ENCODE measurements at regions not wholly inside any gene's neighbourhood (a gene's known extent, or its start where the extent isn't known, plus 50 kb on each side); places are given as distances from the start of the nearest gene placed in this dataset.
"Not testable (repeated sequence)": the region's sequence is repeated elsewhere in the genome, so short reads cannot be mapped to it uniquely, and the experiment has no call there.

DNA sequence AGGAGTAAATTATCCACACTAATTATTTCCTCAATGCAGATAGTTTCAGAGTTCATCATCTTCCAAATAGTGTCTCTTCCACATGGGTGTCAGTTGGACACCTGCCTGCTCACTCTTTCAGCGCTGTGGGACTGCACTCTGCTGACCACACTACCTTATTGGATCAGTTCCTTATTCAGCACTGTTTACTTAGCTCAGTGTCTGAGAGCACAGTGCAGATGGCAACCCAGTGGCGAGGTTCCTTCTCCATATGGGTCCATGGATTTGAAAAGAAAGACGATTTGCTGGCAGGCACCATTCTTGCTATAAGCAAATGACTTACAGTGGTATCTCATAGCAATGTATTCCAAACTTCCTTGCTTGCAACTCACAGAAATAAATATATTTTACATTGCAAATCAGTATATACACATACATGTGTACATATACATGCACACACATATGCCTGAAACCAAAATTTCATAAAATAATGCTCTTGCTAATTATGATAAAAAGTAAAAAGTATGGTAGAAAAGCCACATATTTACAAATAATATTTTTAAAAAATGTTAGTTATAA lies 354.8 kb downstream of the INSIG2 start:
- DNase-seq = no peak

DNA sequence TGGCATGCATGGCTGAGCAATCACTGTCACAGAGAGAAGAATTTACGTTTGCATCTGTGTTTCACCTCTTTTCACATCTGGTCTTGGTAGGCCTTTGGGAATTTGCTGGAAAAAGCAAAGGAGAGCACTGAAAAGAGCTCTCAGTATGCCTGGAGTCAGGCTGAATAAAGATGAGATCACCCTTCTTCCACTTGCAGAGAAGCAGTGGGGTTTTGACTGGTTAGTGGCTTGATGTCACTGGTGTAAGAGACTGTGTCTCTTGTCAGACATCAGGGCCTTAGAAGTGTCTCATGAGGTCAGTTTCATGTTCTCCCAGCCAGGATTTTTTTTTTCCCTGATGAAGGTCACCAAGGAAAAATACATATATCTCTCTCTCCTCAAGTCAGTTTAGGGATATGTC lies 353.8 kb downstream of the INSIG2 start:
- DNase-seq = no peak

DNA sequence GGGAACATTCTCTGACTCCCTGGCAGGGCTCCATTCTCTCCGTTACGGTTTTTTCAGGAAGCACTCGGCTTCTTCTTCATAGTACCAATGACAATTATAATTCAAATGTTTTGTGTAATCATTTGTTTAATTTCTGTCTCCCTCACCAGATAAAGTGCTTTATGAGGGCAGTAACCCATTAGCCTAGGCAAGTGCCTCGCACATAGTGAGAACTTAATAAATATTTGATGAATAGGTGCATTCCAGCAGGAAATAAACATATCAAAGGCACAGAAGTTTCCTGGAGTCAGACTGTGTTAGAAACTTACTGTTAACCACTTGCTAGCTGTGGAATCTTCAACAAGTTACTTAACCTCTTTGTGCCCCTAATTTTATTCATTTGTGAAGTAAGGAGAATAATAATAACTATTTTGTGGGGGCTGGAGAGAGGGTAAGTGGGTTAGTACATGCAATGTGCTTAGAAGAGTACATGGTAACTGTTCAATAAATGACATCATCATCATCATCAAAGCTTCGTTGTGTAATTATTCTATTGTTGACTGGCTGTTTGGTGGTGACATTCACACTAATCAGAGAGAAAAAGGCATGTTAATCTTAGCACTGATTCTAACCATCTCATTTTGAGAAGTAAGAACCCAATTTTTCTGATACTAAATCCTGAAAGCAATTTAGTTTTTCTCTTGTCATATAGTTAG lies 352.3 kb downstream of the INSIG2 start:
- no peak for DNase-seq

DNA sequence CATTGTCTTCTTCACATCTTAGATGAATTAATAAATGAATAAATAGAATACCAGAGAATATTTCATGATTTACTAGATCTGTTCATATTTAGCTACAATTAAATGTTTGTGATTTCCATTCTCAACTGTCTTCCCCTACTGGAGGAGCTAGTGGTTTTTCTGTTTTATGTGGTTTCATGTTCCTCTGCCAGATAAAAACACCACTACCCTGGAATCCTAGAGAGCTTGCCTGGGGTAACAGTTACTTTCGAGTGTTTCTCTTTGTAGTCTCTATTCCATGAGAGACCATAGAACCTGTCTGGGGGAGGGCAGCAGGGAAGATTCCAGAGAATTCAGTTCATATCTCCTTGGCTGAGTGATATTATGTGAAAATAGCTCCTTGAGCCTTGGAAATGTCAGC lies 349.2 kb downstream of the INSIG2 start:
- no peak for DNase-seq

DNA sequence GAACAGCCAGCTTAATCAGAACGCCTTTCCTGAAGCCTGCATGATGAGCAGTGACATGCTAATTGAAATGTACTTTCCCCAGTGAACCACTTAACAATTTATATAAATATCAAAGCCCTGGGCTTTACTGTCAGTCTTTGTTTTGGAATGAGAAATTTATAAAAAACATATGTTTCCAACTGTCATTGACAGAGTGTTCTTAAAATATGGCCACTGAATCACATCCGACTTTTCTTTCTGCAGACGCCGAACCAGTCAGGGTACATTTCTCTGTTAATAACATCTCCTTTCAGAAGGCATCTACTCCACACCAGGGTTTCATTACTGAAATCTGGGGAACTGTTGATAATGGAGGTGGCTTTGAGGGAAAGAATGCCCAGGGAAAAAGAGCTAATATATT lies 343.7 kb downstream of the INSIG2 start:
- DNase-seq = no peak

DNA sequence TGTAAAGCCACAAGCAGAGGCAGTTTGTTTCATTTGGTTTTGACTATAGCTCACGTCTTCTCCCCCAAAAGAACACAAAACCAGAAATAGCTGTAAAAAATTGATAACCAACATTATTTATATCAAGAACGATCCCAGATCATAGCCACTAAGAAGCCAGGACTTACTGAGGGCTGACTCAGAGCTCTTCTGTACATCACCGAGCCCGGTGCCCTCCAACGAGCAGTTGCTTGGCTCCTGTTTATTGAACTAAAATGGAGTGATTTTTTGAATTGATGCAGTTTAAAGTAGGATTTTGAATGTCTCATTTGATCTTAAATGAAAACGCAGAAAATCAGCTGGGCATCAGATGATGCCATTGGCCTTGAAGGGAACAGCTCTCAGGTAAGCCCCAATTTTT lies 343.3 kb downstream of the INSIG2 start:
- DNase-seq = no peak

DNA sequence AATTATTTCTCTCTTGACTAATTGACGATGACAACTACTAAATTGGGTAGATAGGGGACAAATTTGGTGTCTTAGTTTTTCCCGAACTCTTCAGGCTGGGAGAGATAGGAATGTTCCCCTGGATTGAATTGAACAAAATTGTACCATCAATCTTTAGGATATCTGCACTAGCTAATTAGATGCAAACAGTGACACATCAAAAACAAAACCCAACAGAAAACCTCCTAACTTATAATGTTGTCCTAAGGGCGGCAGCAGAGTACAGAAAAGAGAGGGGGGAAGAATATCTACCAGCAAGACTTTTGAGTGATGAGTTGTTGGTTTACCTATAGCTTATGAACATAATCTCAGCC lies 342.9 kb downstream of the INSIG2 start:
- no peak for DNase-seq

DNA sequence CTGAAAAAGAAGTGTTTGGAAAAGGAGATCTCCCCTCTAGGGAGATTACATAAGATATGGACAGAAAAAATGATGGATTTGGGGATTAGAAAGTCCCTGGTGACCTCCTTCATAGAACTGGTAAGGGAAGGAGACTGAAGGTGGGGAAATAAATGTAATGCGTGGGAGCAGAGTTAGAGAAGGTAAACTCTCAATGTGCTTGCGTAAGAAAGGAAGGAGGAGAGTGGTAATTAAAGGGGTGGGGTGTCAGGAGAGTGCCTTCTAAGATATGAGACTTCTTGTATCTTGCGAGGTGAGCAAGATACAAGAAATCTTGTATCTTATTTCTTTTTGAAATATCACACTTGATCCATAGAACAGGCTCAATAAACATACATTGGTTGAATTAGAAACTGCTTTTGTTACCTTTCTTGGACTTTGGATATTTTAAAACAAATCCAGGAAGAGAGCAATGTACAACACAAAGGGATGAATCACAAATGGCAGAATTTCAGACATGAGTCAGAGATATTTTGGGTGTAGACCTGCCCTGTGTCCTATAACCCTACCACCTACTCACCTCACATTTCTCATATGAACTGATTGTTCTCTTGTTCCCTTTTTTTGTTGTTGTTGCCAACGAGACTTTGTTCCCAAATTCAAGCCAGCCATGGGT lies 342.4 kb downstream of the INSIG2 start:
- no peak for DNase-seq

DNA sequence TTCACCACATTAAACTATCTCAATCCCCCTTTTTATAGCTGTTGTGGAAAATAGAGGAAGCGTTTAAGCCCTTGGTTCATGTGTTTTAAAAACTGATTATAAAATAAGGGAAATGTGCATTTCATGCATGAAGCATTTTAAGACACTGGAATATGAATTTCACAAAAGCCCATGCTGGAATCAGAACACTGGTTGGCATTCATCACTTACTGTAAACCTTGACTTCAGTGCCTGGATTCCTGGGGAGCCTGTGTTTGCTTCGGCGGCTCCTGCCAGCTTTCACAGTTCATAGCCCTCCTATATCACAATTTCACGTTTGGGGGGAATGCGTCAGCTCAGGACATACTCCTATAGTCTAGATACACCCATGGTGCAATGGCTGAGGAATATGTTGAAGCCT lies 336.9 kb downstream of the INSIG2 start:
- no peak for DNase-seq

DNA sequence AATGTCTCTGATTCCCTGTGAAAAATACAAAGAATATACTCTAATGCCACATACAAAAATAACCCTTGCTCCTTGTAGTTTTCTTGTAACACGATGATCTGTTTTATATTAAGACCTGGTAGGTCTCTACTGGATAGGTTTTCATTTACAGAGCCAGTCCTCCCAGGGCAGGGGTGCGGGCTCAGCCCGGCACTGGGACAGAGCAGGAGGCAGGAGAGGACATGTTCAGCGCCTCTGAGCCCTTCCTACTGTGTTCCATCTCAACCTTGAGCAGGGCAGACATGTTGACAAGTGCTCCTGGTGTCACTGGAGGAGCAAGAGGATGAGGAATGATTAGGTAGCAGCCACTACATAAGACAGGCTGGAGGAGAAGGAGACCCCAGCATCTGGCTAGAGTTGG lies 335.5 kb downstream of the INSIG2 start:
- no peak for DNase-seq

DNA sequence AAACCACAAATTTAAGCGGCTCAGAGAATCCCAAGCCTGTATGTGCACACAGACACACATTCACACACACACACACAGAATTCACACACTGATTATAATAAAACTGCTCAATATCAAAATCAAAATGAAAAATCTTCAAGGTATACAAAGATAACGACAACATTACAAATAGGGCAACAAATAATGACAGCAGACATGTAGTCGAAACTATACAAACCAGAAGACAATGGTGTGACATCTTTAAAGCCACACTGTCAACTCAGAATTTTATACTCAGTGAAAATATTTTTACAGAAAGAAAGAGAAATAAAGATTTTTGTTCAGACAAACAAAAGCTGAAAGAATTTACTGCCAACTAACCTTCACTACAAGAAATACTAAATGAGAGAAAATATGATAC lies 333.4 kb downstream of the INSIG2 start:
- no peak for DNase-seq

DNA sequence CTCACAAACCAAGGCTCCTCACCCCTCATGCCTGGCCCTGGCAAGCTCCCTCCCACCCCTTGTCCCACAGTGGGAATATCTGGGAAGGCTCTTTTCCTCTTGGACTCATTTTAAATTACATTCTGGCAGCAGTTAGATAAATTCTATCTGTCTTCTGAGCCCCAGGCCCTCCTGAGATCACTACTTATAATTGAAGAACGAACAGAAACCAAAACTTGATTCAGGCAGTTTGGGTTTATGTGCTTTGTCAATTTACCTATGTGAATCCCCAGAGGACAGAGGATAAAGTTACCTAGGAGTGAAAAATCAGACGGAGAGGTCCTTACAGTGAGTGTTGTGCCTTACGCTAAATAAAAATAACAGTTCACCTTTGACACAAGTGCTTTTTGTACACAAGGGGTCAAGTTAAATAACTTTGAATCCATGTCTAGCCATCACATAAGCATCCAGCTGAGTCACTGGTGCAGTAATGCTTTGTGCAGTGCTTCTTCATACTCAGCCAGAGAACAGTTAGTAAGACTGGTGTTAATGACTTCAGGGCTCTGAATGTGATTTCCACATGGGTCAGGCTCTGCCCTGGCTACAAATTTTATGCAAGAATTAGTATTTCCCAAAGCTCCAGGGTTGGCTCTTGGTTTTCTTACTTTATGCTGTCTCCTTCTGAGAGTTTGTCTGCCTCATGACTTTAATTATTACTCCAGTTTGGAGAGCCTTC lies 329.3 kb downstream of the INSIG2 start:
- DNase-seq = no peak

DNA sequence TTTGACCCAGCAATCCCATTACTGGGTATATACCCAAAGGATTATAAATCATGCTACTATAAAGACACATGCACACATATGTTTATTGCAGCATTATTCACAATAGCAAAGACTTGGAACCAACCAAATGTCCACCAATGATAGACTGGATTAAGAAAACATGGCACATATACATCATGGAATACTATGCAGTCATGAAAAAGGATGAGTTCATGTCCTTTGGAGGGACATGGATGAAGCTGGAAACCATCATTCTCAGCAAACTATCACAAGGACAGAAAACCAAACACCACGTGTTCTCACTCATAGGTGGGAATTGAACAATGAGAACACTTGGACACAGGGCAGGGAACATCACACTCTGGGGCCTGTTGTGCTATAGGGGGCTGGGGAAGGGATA lies 326.9 kb downstream of the INSIG2 start:
- not testable (repeated sequence) for DNase-seq

DNA sequence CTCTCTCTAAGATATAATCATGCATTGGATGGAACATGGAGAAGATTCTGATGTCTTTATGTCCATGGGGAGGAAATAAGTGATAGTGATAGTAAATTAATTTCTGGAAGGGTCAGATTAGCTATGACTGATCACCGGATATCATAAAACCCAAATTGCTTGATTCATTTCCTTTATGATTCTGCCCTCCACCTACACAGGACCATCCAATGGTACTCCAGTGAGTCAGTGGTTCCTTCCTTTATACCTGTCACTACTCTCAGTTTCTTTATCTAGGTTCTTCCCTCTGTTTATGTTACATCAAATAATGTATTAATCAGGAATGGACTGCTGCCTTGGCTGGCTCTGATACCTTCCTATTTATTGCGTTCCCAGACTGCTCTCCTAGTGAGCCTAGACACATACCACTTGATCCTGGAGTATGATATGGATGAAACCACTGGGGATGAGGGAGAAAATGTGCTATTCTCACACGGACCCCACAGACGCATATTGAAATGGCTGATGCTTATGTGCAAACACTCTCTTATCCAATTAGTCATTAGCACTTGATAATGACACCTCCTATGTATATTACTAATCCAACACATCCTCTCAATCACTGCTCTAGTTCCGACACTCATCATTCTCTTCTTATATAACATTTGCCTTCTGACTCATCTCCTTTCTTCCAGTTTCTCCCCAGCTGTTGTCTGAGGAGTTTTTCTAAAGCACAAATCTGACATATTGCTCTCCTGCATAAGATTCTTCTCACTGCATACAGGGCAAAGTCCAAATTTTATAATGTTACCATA lies 315.6 kb downstream of the INSIG2 start:
- no peak for DNase-seq

DNA sequence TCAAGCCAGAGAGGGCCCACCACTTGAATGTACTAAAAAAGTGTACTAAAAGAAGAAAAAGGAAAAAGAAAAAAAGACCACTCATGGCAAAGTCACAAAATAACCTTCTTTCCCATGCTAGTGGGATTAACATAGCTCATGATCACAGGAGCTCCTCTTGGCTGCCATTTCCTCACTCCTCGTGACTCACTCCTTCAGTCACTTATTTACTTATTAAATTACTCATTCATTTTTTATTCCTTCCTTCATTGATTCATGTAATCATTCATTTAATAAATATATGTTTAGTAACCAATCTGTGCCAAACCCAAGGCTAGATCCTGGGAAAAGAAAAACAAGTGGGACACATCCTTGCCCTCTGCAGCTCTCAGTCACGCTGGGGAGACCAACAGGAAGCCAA lies 300.5 kb downstream of the INSIG2 start:
- DNase-seq = no peak

DNA sequence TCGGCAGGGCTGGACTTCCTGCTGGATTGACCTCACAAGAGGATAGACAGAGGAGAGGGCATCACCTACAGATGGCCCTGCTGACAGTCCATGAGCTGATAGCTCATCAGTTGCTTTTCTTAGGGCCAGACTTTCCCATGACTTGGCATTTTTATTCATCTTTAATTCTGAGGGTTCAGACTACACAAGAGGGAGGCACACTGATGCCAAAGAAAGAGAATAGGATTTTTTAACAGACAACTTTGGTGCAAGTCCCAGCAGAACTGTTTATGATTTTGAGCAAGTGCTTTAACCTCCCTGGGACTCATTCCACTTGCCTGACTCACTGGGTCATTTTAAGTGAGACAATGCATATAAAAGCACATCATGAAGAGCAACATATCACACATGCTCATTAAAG lies 299.2 kb downstream of the INSIG2 start:
- no peak for DNase-seq

DNA sequence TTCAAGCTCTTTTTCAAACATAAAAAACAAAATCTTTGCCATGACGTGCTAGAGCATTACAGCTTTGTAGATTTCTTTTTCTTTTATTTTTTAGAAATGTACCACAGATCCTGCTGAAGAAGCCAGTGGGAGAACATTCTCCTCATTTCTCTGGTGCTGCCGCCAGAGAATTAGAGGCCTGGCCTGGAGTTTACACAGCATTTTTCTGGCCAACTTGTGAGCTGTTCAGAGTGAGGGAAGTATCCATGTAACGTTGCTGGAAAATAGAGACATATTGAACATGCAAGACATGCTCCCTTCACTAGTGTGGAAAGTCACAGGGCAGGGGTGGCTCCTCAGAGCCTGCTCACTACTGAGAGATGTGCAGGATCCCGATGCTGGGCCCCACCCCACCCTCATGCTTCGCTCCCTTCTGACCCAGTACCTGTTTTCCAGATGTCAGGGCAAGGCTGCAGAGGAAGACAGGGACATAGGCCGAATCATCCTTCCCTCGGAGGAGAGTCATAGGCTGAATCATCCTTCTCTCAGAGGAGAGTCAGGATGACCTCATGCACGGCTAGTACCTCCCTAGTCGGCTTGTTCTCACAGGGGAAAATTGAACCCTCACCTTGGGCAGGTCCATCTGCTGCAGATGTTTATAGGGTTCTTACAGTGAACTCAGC lies 298.5 kb downstream of the INSIG2 start:
- DNase-seq = no peak

DNA sequence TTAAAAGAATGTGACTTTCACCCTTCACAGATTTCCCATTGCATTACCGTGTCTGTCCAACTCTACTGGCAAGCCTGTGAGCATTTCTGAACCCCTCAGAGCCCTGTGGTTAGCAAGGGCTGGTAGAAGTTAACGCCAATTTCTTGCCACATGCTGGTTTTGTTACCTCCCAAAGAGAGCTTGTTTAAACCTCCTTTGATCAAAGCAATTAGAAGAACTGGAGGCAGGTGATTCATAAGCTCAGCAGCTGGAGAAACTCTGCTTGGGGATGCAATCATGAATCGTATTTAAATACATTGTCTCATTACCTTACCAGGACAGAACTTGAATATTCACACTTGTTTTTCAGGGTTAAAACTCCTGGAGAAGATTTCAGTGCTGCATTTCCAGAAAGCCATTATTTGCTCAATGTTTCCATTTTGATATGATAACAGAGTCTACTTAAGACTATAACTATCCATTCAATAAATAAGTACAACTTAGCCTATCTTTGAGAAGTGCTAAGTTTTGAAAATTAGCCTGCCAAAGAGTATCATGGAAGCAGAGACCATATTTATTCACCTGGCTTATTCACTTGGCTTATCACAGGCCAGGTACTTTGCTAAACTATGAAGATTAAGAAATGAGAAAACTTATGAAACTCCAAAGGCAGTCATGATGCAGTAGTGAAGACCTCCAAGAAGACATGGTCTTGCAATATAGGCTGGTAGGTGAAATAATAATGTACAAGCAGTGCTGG lies 292.8 kb downstream of the INSIG2 start:
- no peak for DNase-seq

DNA sequence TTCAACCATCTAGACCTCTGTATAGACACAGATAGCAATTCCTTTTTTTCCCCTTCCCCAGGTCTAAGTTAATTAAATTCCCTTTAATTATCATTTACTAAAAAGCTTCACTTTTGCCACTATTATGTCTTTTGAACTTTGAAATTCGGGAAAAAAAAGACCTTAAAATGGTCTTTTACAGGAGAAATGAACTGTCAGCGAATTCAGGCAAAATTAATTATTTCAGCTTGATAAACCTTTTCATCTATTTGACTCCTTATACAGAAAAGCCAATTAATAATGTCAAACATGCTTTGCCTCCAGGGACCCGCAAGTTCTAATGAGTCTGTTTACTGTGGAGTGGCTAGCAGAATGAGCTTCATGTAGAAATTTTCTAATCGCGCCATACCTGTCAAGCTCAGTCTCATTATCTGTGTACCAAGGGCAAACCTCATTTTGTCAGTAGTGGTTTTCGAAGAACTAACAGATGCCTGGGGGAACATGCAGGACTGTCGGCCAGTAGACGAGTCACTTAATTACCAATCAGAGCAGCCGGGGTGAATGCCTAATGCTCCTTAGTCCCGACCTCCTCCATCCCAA lies 287.7 kb downstream of the INSIG2 start:
- no peak for DNase-seq

DNA sequence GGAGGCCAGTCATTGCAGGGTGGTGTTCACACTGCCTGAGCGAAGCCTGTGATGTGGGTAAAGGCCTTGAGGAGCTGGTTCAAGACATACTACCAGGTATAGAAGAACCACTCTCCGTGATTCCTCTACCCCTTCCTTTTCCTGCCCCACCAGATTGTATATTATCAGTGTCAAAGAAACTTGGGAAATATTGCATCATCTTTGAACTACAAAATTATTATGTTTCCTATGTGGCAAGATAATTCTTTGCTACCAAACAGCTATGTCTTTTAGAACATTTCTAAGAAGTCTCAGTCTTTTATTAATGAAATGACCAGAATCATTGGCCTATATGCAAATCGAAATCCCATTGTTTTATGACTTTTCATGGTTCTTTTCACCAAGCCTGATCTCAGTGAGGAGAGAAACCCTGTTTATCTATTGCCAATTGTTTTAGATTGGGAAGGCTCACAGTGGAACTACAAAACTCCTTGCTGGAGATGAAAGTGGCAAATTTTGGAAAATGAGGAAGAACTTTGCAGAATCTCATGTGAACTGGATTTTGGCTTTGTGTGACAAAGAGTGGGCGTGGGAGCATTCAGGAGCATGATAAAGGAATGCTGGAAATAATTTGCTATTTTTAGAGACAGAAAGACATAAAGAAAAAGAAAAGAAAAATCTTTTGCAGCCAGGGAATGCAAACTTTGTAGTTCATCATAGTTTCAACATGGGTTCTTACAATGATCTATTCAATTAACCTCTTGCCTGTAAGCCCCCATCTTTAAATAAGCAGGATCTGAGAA lies 286.9 kb downstream of the INSIG2 start:
- no peak for DNase-seq

All from suppressor macrophage treated with lipopolysaccharide for 4 hours (primary cell).